ENCODE measurements at regions not wholly inside any gene's neighbourhood (a gene's known extent, or its start where the extent isn't known, plus 50 kb on each side); places are given as distances from the start of the nearest gene placed in this dataset.
"Not testable (repeated sequence)": the region's sequence is repeated elsewhere in the genome, so short reads cannot be mapped to it uniquely, and the experiment has no call there.

GRCh38 chr6:137717074-137718073, 149.7 kb upstream of the TNFAIP3 start:
- no peak for DNase-seq

GRCh38 chr6:137718903-137719302, 148.2 kb upstream of the TNFAIP3 start:
- not testable (repeated sequence) for DNase-seq

- no peak for DNase-seq
These were observed 144.2 kb upstream of the TNFAIP3 start for GRCh38 chr6:137722749-137723272.

- DNase-seq: no peak
These were observed 143.6 kb upstream of the TNFAIP3 start for GRCh38 chr6:137723273-137724017.

GRCh38 chr6:137724018-137724403, 143.0 kb upstream of the TNFAIP3 start:
- no peak for DNase-seq

- DNase-seq: no peak
These were observed 142.4 kb upstream of the TNFAIP3 start for GRCh38 chr6:137724495-137725211.

GRCh38 chr6:137725949-137726348, 141.1 kb upstream of the TNFAIP3 start:
- no peak for DNase-seq

GRCh38 chr6:137726582-137726981, 140.5 kb upstream of the TNFAIP3 start:
- DNase-seq: no peak

GRCh38 chr6:137727216-137727765, 139.8 kb upstream of the TNFAIP3 start:
- no peak for DNase-seq

GRCh38 chr6:137728386-137729349, 138.4 kb upstream of the TNFAIP3 start:
- DNase-seq: no peak

GRCh38 chr6:137729866-137730629, 137.0 kb upstream of the TNFAIP3 start:
- no peak for DNase-seq

GRCh38 chr6:137731600-137731959, 135.5 kb upstream of the TNFAIP3 start:
- no peak for DNase-seq

- DNase-seq: no peak
These were observed 135.0 kb upstream of the TNFAIP3 start for GRCh38 chr6:137731960-137732616.

GRCh38 chr6:137733372-137733771, 133.7 kb upstream of the TNFAIP3 start:
- DNase-seq: no peak

- DNase-seq: no peak
These were observed 132.8 kb upstream of the TNFAIP3 start for GRCh38 chr6:137734005-137734874.

- DNase-seq: no peak
These were observed 132.2 kb upstream of the TNFAIP3 start for GRCh38 chr6:137734875-137735182.

- DNase-seq: no peak
These were observed 130.8 kb upstream of the TNFAIP3 start for GRCh38 chr6:137736048-137736818.

- DNase-seq: no peak
These were observed 130.1 kb upstream of the TNFAIP3 start for GRCh38 chr6:137736911-137737310.

Measured in NCI-H1694 treated with DMSO at 0.1 percent for 48 hours (cell line).